ENCODE measurements at regions not wholly inside any gene's neighbourhood (a gene's known extent, or its start where the extent isn't known, plus 50 kb on each side); places are given as distances from the start of the nearest gene placed in this dataset.

- TF ChIP-seq CTCF (IDR thresholded peaks at IDR 0.05; ENCODE audit: insufficient read depth, low read length, poor library complexity, severe bottlenecking) (no peak), EZH2phosphoT487 (conservative IDR thresholded peaks at IDR 0.05; ENCODE audit: low read length) (no peak)
Observed at GRCh38 chr20:58019850-58020625, 208.4 kb downstream of the ANKRD60 start.
